ENCODE measurements at regions not wholly inside any gene's neighbourhood (a gene's known extent, or its start where the extent isn't known, plus 50 kb on each side); places are given as distances from the start of the nearest gene placed in this dataset.

- TF ChIP-seq HDAC2 (IDR thresholded peaks at IDR 0.05; ENCODE audit: borderline replicate concordance in 1 of 2, low read depth in 2 of 2, low read length in 2 of 2) (no peak), RXRA (IDR thresholded peaks at IDR 0.05; ENCODE audit: insufficient read depth, low read depth, low read length) (no peak), USF2 (IDR thresholded peaks at IDR 0.05; ENCODE audit: low read length) (no peak), SP4 (IDR thresholded peaks at IDR 0.05; ENCODE audit: low read length) (no peak), JUN (IDR thresholded peaks at IDR 0.05; ENCODE audit: low read depth, low read length) (no peak), GTF2F1 (IDR thresholded peaks at IDR 0.05; ENCODE audit: borderline replicate concordance, low read depth, low read length) (no peak)
Measured at GRCh38 chr1:239562095-239562494, 175.7 kb downstream of the CHRM3 start (continued).

All from H1 (cell line).